A673 (cell line): ENCODE measurements at regions not wholly inside any gene's neighbourhood (a gene's known extent, or its start where the extent isn't known, plus 50 kb on each side); places are given as distances from the start of the nearest gene placed in this dataset.

ENCODE experiments used
- CTCF ChIP-seq: fragments of 300-800, 200-600 bp; sonication (generic); conservative IDR thresholded peaks from 2 replicates; pipeline ENCODE4 v1.5.1; 2017; ENCODE audit warnings: low read depth, mild to moderate bottlenecking, antibody characterized with exemption, low read length, moderate library complexity, mixed read lengths
- EZH2 ChIP-seq: fragments of 200-600 bp; sonication (generic); IDR thresholded peaks from 2 replicates; pipeline ENCODE4 v1.6.1; 2017; ENCODE audit warnings: borderline replicate concordance, low read depth, mild to moderate bottlenecking, mixed read lengths, antibody characterized with exemption, low read length; ENCODE audit not compliant: poor library complexity, severe bottlenecking

- TF ChIP-seq CTCF: no peak
- no peak for TF ChIP-seq EZH2
These were observed 57.0 kb downstream of the CCER1 start for GRCh38 chr12:90897986-90898385.
